K562 (cell line): ENCODE measurements at regions not wholly inside any gene's neighbourhood (a gene's known extent, or its start where the extent isn't known, plus 50 kb on each side); places are given as distances from the start of the nearest gene placed in this dataset.
"Not testable (repeated sequence)": the region's sequence is repeated elsewhere in the genome, so short reads cannot be mapped to it uniquely, and the experiment has no call there.

Experiments
- ATAC-seq: fragments of 200-7000 bp; cut with Tn5 transposase; 3 replicates; pipeline ENCODE4 v1.9.1; 2020; ENCODE audit warnings: moderate library complexity
- BruUV-seq: library from RNA; stranded (reverse); fragments of 400-500 nt; replicated peaks from 2 replicates; lab custom pipeline; 2021; lab: Mats Ljungman, UMichigan
- CTCF ChIA-PET: fragments of 300-600 bp; formaldehyde crosslinking; extraction: SDS; loops from one replicate; lab custom pipeline; 2021; ENCODE audit warnings: low intra/inter-chr PET ratio; lab: Yijun Ruan, JAX
- POLR2A ChIA-PET: fragments of 300-600, 350-650 bp; sonication (Branson Sonifier 250); formaldehyde crosslinking; extraction: SDS; loops from one replicate; lab custom pipeline; 2021; ENCODE audit warnings: antibody characterized with exemption, inconsistent platforms; lab: Yijun Ruan, JAX
- DNase-seq, 4 experiments: peaks; one replicate each; pipeline versions ENCODE4 v3.0.0 to v3.0.0-alpha.2; 2011 to 2018; ENCODE audit warnings: low spot score in 3 of 4, mixed read lengths in 3 of 4; ENCODE audit errors: extremely low read depth in 1 of 4
- FAIRE-seq: peaks from 2 replicates; lab custom pipeline; 2011; peaks lifted over from hg19 to GRCh38; lab: Jason Lieb, UNC
- H2AFZ ChIP-seq: 2 replicates; pipeline ENCODE4 v1.6.0; 2011; ENCODE audit warnings: low read depth, low read length, control low read depth, inconsistent platforms
- H3K27ac ChIP-seq: fragments of 200-600 bp; 3 replicates; pipeline ENCODE4 v1.8.0; 2011; ENCODE audit warnings: low read depth, mild to moderate bottlenecking, control low read depth, inconsistent platforms, low read length, moderate library complexity, mixed read lengths; ENCODE audit errors: extremely low read depth
- H3K27me3 ChIP-seq, 2 experiments: fragments of 300-600 bp in 1 of 2; 2 replicates in 1 of 2; 3 replicates in 1 of 2; pipeline versions ENCODE4 v1.6.0 to v1.8.0; 2011; ENCODE audit warnings: inconsistent platforms in 2 of 2, low read length in 2 of 2, mild to moderate bottlenecking in 1 of 2, mixed read lengths in 1 of 2, moderate library complexity in 1 of 2; ENCODE audit not compliant: control insufficient read depth in 2 of 2, insufficient read depth in 2 of 2
- H3K36me3 ChIP-seq: fragments of 300-600 bp; 3 replicates; pipeline ENCODE4 v1.8.0; 2011; ENCODE audit warnings: mild to moderate bottlenecking, low read length, inconsistent platforms; ENCODE audit not compliant: control insufficient read depth, insufficient read depth
- H3K4me1 ChIP-seq, 2 experiments: fragments of 200-600 bp in 1 of 2; replicated peaks in 1 of 2; 2 replicates in 1 of 2; 3 replicates in 1 of 2; pipeline versions ENCODE4 v1.5.1 to v1.8.0; 2011; ENCODE audit warnings: inconsistent platforms in 2 of 2, low read length in 2 of 2, mild to moderate bottlenecking in 1 of 2, mixed read lengths in 1 of 2, moderate library complexity in 1 of 2; ENCODE audit not compliant: control insufficient read depth in 2 of 2, insufficient read depth in 2 of 2
- H3K4me2 ChIP-seq: 2 replicates; pipeline ENCODE4 v1.6.1; 2011; ENCODE audit warnings: low read length, control low read depth, inconsistent platforms, mixed read lengths; ENCODE audit not compliant: insufficient read depth
- H3K4me3 ChIP-seq: fragments of 200-600 bp; sonication (generic), shearing (Covaris generic); 2 replicates; pipeline ENCODE4 v1.5.1; 2016; ENCODE audit warnings: control low read depth, inconsistent platforms
- H3K79me2 ChIP-seq: fragments of 200-600 bp; 3 replicates; pipeline ENCODE4 v1.8.0; 2011; ENCODE audit warnings: low read length, inconsistent platforms; ENCODE audit not compliant: control insufficient read depth, insufficient read depth
- H3K9ac ChIP-seq, 2 experiments: 2 replicates each; pipeline versions ENCODE4 v1.6.0 to v1.6.1; 2011; ENCODE audit warnings: low read depth in 2 of 2, low read length in 2 of 2, control low read depth in 1 of 2, inconsistent platforms in 1 of 2, mild to moderate bottlenecking in 1 of 2, mixed read lengths in 1 of 2; ENCODE audit not compliant: insufficient read depth in 1 of 2
- H3K9me1 ChIP-seq: one replicate; pipeline ENCODE4 v1.6.0; 2011; ENCODE audit warnings: inconsistent platforms, mild to moderate bottlenecking, low read length, moderate library complexity; ENCODE audit not compliant: control insufficient read depth, insufficient read depth
- H3K9me3 ChIP-seq: replicated peaks from 2 replicates; pipeline ENCODE4 v1.5.1; 2011; ENCODE audit warnings: low read depth, low read length, inconsistent platforms; ENCODE audit not compliant: control insufficient read depth, insufficient read depth
- H4K20me1 ChIP-seq: replicated peaks from 2 replicates; pipeline ENCODE4 v1.6.1; 2011; ENCODE audit warnings: low read length, inconsistent platforms, mixed read lengths; ENCODE audit not compliant: control insufficient read depth, insufficient read depth
- ARNT ChIP-seq, 2 experiments: fragments of 450-650 bp; IDR thresholded peaks; 2 replicates each; pipeline ENCODE4 v1.6.1; 2016; ENCODE audit warnings: mild to moderate bottlenecking in 1 of 2
- DPF2 ChIP-seq: fragments of 450-650 bp; IDR thresholded peaks from 2 replicates; pipeline ENCODE4 v1.6.1; 2016
- NFRKB ChIP-seq: fragments of 450-650 bp; IDR thresholded peaks from 2 replicates; pipeline ENCODE4 v1.6.1; 2016; ENCODE audit warnings: low read depth
- WGBS: fragments of 100-300 bp; shearing (Covaris generic); methylation state at CpG from one replicate; pipeline ENCODE4 v1.1.6; 2016; ENCODE audit warnings: low coverage, mixed read lengths; ENCODE audit not compliant: insufficient coverage; ENCODE audit errors: missing lambda C conversion rate; 5-methylcytosine and 5-hydroxymethylcytosine counted together
- in situ Hi-C: fragments of 300-500 bp; cut with MboI; formaldehyde crosslinking; loops from 4 replicates; pipeline ENCODE4 v1.15.0; 2018; ENCODE audit warnings: inconsistent platforms, mixed read lengths
- intact Hi-C: fragments of 100-400 bp; cut with micrococcal nuclease; formaldehyde crosslinking; loops from 2 replicates; pipeline ENCODE4 v1.14.2; 2022
- TF ChIP-seq, protein P1 (sequence below): fragments of 200-800 bp; sonication (Bioruptor generic); IDR thresholded peaks from 2 replicates; pipeline ENCODE4 v1.6.1; 2016; ENCODE audit warnings: missing genetic modification characterization, missing compliant biosample characterization
- TF ChIP-seq, protein P2 (sequence below): fragments of 450-650 bp; formaldehyde crosslinking; IDR thresholded peaks from 2 replicates; pipeline ENCODE4 v1.4.0; 2022; ENCODE audit warnings: missing genetic modification characterization

GRCh38 chr3:72028726-72029125 is 243.8 kb upstream of the PROK2 start (continued):
- TF ChIP-seq, protein P1, sequence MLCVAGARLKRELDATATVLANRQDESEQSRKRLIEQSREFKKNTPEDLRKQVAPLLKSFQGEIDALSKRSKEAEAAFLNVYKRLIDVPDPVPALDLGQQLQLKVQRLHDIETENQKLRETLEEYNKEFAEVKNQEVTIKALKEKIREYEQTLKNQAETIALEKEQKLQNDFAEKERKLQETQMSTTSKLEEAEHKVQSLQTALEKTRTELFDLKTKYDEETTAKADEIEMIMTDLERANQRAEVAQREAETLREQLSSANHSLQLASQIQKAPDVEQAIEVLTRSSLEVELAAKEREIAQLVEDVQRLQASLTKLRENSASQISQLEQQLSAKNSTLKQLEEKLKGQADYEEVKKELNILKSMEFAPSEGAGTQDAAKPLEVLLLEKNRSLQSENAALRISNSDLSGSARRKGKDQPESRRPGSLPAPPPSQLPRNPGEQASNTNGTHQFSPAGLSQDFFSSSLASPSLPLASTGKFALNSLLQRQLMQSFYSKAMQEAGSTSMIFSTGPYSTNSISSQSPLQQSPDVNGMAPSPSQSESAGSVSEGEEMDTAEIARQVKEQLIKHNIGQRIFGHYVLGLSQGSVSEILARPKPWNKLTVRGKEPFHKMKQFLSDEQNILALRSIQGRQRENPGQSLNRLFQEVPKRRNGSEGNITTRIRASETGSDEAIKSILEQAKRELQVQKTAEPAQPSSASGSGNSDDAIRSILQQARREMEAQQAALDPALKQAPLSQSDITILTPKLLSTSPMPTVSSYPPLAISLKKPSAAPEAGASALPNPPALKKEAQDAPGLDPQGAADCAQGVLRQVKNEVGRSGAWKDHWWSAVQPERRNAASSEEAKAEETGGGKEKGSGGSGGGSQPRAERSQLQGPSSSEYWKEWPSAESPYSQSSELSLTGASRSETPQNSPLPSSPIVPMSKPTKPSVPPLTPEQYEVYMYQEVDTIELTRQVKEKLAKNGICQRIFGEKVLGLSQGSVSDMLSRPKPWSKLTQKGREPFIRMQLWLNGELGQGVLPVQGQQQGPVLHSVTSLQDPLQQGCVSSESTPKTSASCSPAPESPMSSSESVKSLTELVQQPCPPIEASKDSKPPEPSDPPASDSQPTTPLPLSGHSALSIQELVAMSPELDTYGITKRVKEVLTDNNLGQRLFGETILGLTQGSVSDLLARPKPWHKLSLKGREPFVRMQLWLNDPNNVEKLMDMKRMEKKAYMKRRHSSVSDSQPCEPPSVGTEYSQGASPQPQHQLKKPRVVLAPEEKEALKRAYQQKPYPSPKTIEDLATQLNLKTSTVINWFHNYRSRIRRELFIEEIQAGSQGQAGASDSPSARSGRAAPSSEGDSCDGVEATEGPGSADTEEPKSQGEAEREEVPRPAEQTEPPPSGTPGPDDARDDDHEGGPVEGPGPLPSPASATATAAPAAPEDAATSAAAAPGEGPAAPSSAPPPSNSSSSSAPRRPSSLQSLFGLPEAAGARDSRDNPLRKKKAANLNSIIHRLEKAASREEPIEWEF (CRISPR knock-in tag), result peak; percentile 63; the same call in 1 of the 2 replicates
- TF ChIP-seq, all 486 proteins: peak for 8; not testable (repeated sequence) for 478

DNA sequence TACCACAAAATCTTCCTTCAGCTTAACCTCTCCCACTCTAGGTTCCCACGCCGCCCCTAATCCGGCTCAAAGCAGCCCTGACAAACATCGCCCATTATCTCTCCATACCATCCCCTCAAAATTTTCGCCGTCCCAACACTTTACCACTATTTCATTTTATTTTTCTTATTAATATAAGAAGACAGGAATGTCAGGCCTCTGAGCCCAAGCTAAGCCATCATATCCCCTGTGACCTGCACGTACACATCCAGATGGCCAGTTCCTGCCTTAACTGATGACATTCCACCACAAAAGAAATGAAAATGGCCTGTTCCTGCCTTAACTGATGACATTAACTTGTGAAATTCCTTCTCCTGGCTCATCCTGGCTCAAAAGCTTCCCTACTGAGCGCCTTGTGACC is 243.4 kb upstream of the PROK2 start:
- H3K79me2 ChIP-seq, ATAC-seq, H3K27me3 ChIP-seq, in situ Hi-C loops, CTCF ChIA-PET, BruUV-seq, H3K4me3 ChIP-seq, H3K36me3 ChIP-seq, H3K9me1 ChIP-seq, DNase-seq, H4K20me1 ChIP-seq, intact Hi-C loops, H3K9me3 ChIP-seq, FAIRE-seq: not testable (repeated sequence)
- POLR2A ChIA-PET, result interaction anchor here (1.0 to 1.3 kb wide), 2 partner anchors 10 to 16 kb away, joined by 3 to 5 read pairs; no protein-coding TSS in a partner anchor
- H3K4me2 ChIP-seq, result peak overlapping the region; percentile 11; the same call in 1 of the 2 replicates
- H3K27ac ChIP-seq, result peak overlapping the region; percentile 48; the same call in 1 of the 3 replicates
- H3K4me1 ChIP-seq, result peaks cover 0 to 18% of the 10 kb centered on the region in 2 experiments; a peak in 4 of 5 replicates
- WGBS, result 38% methylated on average over 7 of the region's 8 CpGs
- 0 out of 2 replicates have a peak overlapping the region, but pooled peaks have one; percentile 59 for H2AFZ ChIP-seq
- TF ChIP-seq, protein P2, sequence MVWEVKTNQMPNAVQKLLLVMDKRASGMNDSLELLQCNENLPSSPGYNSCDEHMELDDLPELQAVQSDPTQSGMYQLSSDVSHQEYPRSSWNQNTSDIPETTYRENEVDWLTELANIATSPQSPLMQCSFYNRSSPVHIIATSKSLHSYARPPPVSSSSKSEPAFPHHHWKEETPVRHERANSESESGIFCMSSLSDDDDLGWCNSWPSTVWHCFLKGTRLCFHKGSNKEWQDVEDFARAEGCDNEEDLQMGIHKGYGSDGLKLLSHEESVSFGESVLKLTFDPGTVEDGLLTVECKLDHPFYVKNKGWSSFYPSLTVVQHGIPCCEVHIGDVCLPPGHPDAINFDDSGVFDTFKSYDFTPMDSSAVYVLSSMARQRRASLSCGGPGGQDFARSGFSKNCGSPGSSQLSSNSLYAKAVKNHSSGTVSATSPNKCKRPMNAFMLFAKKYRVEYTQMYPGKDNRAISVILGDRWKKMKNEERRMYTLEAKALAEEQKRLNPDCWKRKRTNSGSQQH (CRISPR knock-in tag), result peak; percentile 43; the same call in 1 of the 2 replicates
- 0 out of 2 replicates have a peak, but pooled peaks have one; percentile 6 for TF ChIP-seq DPF2
- TF ChIP-seq ARNT (IDR thresholded peaks at IDR 0.05), result peak; percentile 69 to 80; a peak in 1 of 4 replicates
- TF ChIP-seq NFRKB, result 0 out of 2 replicates have a peak, but pooled peaks have one; percentile 49
- H3K9ac ChIP-seq, result peak overlapping the region in 1 of 2 experiments; percentile 34; a peak in 1 of 4 replicates
